Gastroesophageal sphincter (tissue), 3 donors: ENCODE measurements at regions not wholly inside any gene's neighbourhood (a gene's known extent, or its start where the extent isn't known, plus 50 kb on each side); places are given as distances from the start of the nearest gene placed in this dataset.

ENCODE experiments used
- POLR2A ChIP-seq, 2 donors: fragments of 450-650 bp; IDR thresholded peaks; one replicate each; pipeline ENCODE4 v1.6.1; 2017; ENCODE audit warnings: antibody characterized with exemption in 2 of 2, mild to moderate bottlenecking in 2 of 2, moderate library complexity in 1 of 2
- POLR2AphosphoS5 ChIP-seq: sonication (generic); formaldehyde crosslinking; IDR thresholded peaks from one replicate; pipeline ENCODE4 v1.6.1; 2017; ENCODE audit warnings: antibody characterized with exemption
- TF ChIP-seq, protein P1 (sequence below), 4 experiments: fragments of 200-600 bp in 2 of 4; fragments of 450-650 bp in 2 of 4; sonication (generic) in 1 of 4; IDR thresholded peaks; one replicate each; pipeline ENCODE4 v1.5.1; 2017 to 2019; ENCODE audit warnings: antibody characterized with exemption in 4 of 4, mild to moderate bottlenecking in 2 of 4, moderate library complexity in 2 of 4

DNA sequence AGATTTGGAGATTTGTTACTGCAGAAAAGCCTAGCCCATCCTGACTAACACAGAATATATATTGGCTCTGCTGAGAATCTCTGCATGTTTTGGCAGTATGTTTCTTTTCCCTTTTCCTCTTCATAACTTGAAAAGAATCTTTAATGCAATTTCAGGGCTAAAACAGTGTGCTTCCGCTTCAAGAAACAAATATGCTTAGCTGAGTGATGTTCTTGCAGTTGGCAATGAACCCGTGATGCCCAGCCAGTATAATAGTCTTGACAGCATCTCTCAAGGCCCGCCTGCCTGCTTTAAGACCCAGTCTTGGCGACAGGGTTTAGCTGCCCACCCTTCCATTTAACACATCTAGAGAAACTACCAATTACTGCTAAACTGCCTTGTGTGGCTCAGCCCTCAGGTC, 184.5 kb downstream of the INO80D start:
- TF ChIP-seq, protein P1, sequence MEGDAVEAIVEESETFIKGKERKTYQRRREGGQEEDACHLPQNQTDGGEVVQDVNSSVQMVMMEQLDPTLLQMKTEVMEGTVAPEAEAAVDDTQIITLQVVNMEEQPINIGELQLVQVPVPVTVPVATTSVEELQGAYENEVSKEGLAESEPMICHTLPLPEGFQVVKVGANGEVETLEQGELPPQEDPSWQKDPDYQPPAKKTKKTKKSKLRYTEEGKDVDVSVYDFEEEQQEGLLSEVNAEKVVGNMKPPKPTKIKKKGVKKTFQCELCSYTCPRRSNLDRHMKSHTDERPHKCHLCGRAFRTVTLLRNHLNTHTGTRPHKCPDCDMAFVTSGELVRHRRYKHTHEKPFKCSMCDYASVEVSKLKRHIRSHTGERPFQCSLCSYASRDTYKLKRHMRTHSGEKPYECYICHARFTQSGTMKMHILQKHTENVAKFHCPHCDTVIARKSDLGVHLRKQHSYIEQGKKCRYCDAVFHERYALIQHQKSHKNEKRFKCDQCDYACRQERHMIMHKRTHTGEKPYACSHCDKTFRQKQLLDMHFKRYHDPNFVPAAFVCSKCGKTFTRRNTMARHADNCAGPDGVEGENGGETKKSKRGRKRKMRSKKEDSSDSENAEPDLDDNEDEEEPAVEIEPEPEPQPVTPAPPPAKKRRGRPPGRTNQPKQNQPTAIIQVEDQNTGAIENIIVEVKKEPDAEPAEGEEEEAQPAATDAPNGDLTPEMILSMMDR (IDR thresholded peaks at IDR 0.05) = no peak
- TF ChIP-seq POLR2A (IDR thresholded peaks at IDR 0.05) (no peak), POLR2AphosphoS5 (no peak)
